GM19328 (cell line): ENCODE measurements at regions not wholly inside any gene's neighbourhood (a gene's known extent, or its start where the extent isn't known, plus 50 kb on each side); places are given as distances from the start of the nearest gene placed in this dataset.
"Not testable (repeated sequence)": the region's sequence is repeated elsewhere in the genome, so short reads cannot be mapped to it uniquely, and the experiment has no call there.

Experiments
- ATAC-seq: cut with Tn5 transposase; IDR thresholded peaks from one replicate; pipeline ENCODE4 v1.9.1; 2021; ENCODE audit warnings: mild to moderate bottlenecking, moderate library complexity; ENCODE audit not compliant: unreplicated experiment

- not testable (repeated sequence) for ATAC-seq
These were observed 203.4 kb upstream of the WSB1 start for GRCh38 chr17:27090450-27091042.

GRCh38 chr17:27091043-27091497, 202.8 kb upstream of the WSB1 start:
- ATAC-seq, result no peak

- ATAC-seq, result not testable (repeated sequence)
These were observed 199.7 kb upstream of the WSB1 start for GRCh38 chr17:27094179-27094578.

GRCh38 chr17:27095821-27096220, 198.1 kb upstream of the WSB1 start:
- ATAC-seq, result not testable (repeated sequence)

GRCh38 chr17:27099266-27099665, 194.6 kb upstream of the WSB1 start:
- not testable (repeated sequence) for ATAC-seq

GRCh38 chr17:27104605-27105221, 189.2 kb upstream of the WSB1 start:
- not testable (repeated sequence) for ATAC-seq

- ATAC-seq, result no peak
These were observed 188.3 kb upstream of the WSB1 start for GRCh38 chr17:27105636-27106035.

- ATAC-seq, result no peak
These were observed 187.4 kb upstream of the WSB1 start for GRCh38 chr17:27106347-27106981.

GRCh38 chr17:27106982-27107360, 186.9 kb upstream of the WSB1 start:
- no peak for ATAC-seq

- ATAC-seq, result not testable (repeated sequence)
These were observed 186.3 kb upstream of the WSB1 start for GRCh38 chr17:27107386-27108328.

GRCh38 chr17:27109346-27109745, 184.6 kb upstream of the WSB1 start:
- ATAC-seq, result no peak

- no peak for ATAC-seq
These were observed 140.9 kb upstream of the WSB1 start for GRCh38 chr17:27153005-27153404.

GRCh38 chr17:27155866-27156265, 138.0 kb upstream of the WSB1 start:
- no peak for ATAC-seq

- no peak for ATAC-seq
These were observed 136.6 kb upstream of the WSB1 start for GRCh38 chr17:27157297-27157696.

- ATAC-seq, result no peak
These were observed 136.0 kb upstream of the WSB1 start for GRCh38 chr17:27157898-27158297.

- no peak for ATAC-seq
These were observed 135.5 kb upstream of the WSB1 start for GRCh38 chr17:27158382-27158781.

- ATAC-seq, result no peak
These were observed 113.6 kb upstream of the WSB1 start for GRCh38 chr17:27180322-27180721.

GRCh38 chr17:27181379-27181925, 112.5 kb upstream of the WSB1 start:
- not testable (repeated sequence) for ATAC-seq

GRCh38 chr17:27181935-27182334, 112.0 kb upstream of the WSB1 start:
- ATAC-seq, result no peak

- ATAC-seq, result not testable (repeated sequence)
These were observed 96.4 kb upstream of the WSB1 start for GRCh38 chr17:27197505-27197904.

GRCh38 chr17:27199948-27200347, 94.0 kb upstream of the WSB1 start:
- ATAC-seq, result no peak
